ENCODE measurements at regions not wholly inside any gene's neighbourhood (a gene's known extent, or its start where the extent isn't known, plus 50 kb on each side); places are given as distances from the start of the nearest gene placed in this dataset.

GRCh38 chr2:103875131-103875530, 978.8 kb upstream of the POU3F3 start:
- TF ChIP-seq CTCF (IDR thresholded peaks at IDR 0.05) (no peak), EP300 (IDR thresholded peaks at IDR 0.05) (no peak)
